Endothelial cell of umbilical vein (primary cell): ENCODE measurements at regions not wholly inside any gene's neighbourhood (a gene's known extent, or its start where the extent isn't known, plus 50 kb on each side); places are given as distances from the start of the nearest gene placed in this dataset.
"Not testable (repeated sequence)": the region's sequence is repeated elsewhere in the genome, so short reads cannot be mapped to it uniquely, and the experiment has no call there.

Source experiments
- BruUV-seq: library from RNA; stranded (reverse); fragments of 400-500 nt; replicated peaks from 2 replicates; lab custom pipeline; 2021; lab: Mats Ljungman, UMichigan
- CTCF ChIA-PET: fragments of 300-600, 350-600 bp; sonication (Branson Sonifier 250); formaldehyde crosslinking; loops from one replicate; lab custom pipeline; 2021; ENCODE audit warnings: antibody characterized with exemption, inconsistent platforms; lab: Charles Lee
- POLR2A ChIA-PET: fragments of 300-600, 350-600 bp; sonication (Branson Sonifier 250); formaldehyde crosslinking; loops from one replicate; lab custom pipeline; 2021; ENCODE audit warnings: antibody characterized with exemption, inconsistent platforms; lab: Charles Lee
- DNase-seq: peaks from one replicate; pipeline ENCODE4 v3.0.0-alpha.2; 2011; ENCODE audit warnings: low read depth, low spot score
- FAIRE-seq: peaks from 2 replicates; lab custom pipeline; 2011; peaks lifted over from hg19 to GRCh38; lab: Jason Lieb, UNC
- H2AFZ ChIP-seq: 2 replicates; pipeline ENCODE4 v1.6.0; 2012; ENCODE audit warnings: low read depth, low read length, control low read depth, inconsistent platforms
- H3K27ac ChIP-seq: 2 replicates; pipeline ENCODE4 v1.5.1; 2011; ENCODE audit warnings: low read depth, mild to moderate bottlenecking, control low read depth, low read length, moderate library complexity; ENCODE audit not compliant: insufficient read depth
- H3K27me3 ChIP-seq, 2 experiments: 2 replicates each; pipeline versions ENCODE4 v1.6.0 to v1.6.1; 2011; ENCODE audit warnings: low read length in 2 of 2, mixed read lengths in 1 of 2; ENCODE audit not compliant: control insufficient read depth in 2 of 2, insufficient read depth in 2 of 2
- H3K36me3 ChIP-seq, 2 experiments: 2 replicates in 1 of 2; 3 replicates in 1 of 2; pipeline ENCODE4 v1.5.1; 2011; ENCODE audit warnings: low read length in 2 of 2, mild to moderate bottlenecking in 1 of 2, moderate library complexity in 1 of 2; ENCODE audit not compliant: control insufficient read depth in 2 of 2, insufficient read depth in 2 of 2; ENCODE audit errors: extremely low read depth in 1 of 2
- H3K4me1 ChIP-seq: 3 replicates; pipeline ENCODE4 v1.5.1; 2011; ENCODE audit warnings: mild to moderate bottlenecking, low read length; ENCODE audit not compliant: control insufficient read depth, insufficient read depth; ENCODE audit errors: extremely low read depth
- H3K4me2 ChIP-seq: 2 replicates; pipeline ENCODE4 v1.6.1; 2011; ENCODE audit warnings: low read length, control low read depth, mixed read lengths; ENCODE audit not compliant: insufficient read depth
- H3K4me3 ChIP-seq, 3 experiments: fragments of 200-600 bp in 1 of 3; sonication (generic), shearing (Covaris generic) in 1 of 3; replicated peaks in 1 of 3; 2 replicates each; pipeline ENCODE4 v1.5.1; 2011 to 2016; ENCODE audit warnings: control low read depth in 3 of 3, low read length in 3 of 3, mild to moderate bottlenecking in 2 of 3, inconsistent platforms in 1 of 3, low read depth in 1 of 3, moderate library complexity in 1 of 3; ENCODE audit not compliant: insufficient read depth in 1 of 3
- H3K79me2 ChIP-seq: 2 replicates; pipeline ENCODE4 v1.6.0; 2012; ENCODE audit warnings: low read length, inconsistent platforms; ENCODE audit not compliant: control insufficient read depth, insufficient read depth
- H3K9ac ChIP-seq: replicated peaks from 2 replicates; pipeline ENCODE3; 2011; ENCODE audit warnings: low read length, control low read depth; ENCODE audit not compliant: insufficient read depth; ENCODE audit errors: extremely low read depth
- H3K9me1 ChIP-seq: replicated peaks from 3 replicates; pipeline ENCODE4 v1.6.0; 2011; ENCODE audit warnings: mild to moderate bottlenecking, low read length; ENCODE audit not compliant: control insufficient read depth, insufficient read depth; ENCODE audit errors: extremely low read depth
- H3K9me3 ChIP-seq: replicated peaks from 2 replicates; pipeline ENCODE4 v1.5.1; 2012; ENCODE audit warnings: low read length, inconsistent platforms; ENCODE audit not compliant: control insufficient read depth, insufficient read depth
- H4K20me1 ChIP-seq: replicated peaks from 2 replicates; pipeline ENCODE3; 2011; ENCODE audit warnings: mild to moderate bottlenecking, low read length; ENCODE audit not compliant: control insufficient read depth, insufficient read depth; ENCODE audit errors: extremely low read depth
- EZH2 ChIP-seq: IDR thresholded peaks from 2 replicates; pipeline ENCODE4 v1.6.1; 2012; ENCODE audit warnings: borderline replicate concordance, low read depth, mild to moderate bottlenecking, moderate library complexity, low read length, inconsistent platforms; ENCODE audit not compliant: severe bottlenecking
- FOS ChIP-seq: IDR thresholded peaks from 2 replicates; pipeline ENCODE4 v1.6.1; 2011; ENCODE audit warnings: mild to moderate bottlenecking, low read length, moderate library complexity, borderline replicate concordance; ENCODE audit not compliant: insufficient read depth
- GATA2 ChIP-seq: IDR thresholded peaks from 2 replicates; pipeline ENCODE4 v1.7.0; 2011; ENCODE audit warnings: low read depth, mild to moderate bottlenecking, moderate library complexity, mixed read lengths, low read length; ENCODE audit not compliant: insufficient read length, insufficient read depth
- JUN ChIP-seq: IDR thresholded peaks from 2 replicates; pipeline ENCODE4 v1.6.1; 2011; ENCODE audit warnings: borderline replicate concordance, low read depth; ENCODE audit not compliant: insufficient read length, insufficient read depth
- MYC ChIP-seq: IDR thresholded peaks from one replicate; pipeline ENCODE4 v1.6.1; 2011; ENCODE audit warnings: mild to moderate bottlenecking, low read depth, low read length
- POLR2A ChIP-seq: IDR thresholded peaks from 2 replicates; pipeline ENCODE4 v1.6.1; 2012; ENCODE audit warnings: low read depth, mild to moderate bottlenecking, control low read depth, low read length
- POLR2AphosphoS5 ChIP-seq: IDR thresholded peaks from 2 replicates; pipeline ENCODE4 v1.6.1; 2012; ENCODE audit warnings: low read depth, mild to moderate bottlenecking, control low read depth, low read length, moderate library complexity; ENCODE audit not compliant: insufficient read depth
- dilution Hi-C: fragments of 300-500 bp; cut with MboI; formaldehyde crosslinking; loops from one replicate; pipeline ENCODE4 v1.15.0; 2019; ENCODE audit warnings: low sequenced_read_pairs; ENCODE audit not compliant: extremely low pct_ligation_motif_present
- intact Hi-C: fragments of 100-400 bp; cut with micrococcal nuclease; formaldehyde crosslinking; loops from one replicate; pipeline ENCODE4 v1.10.0; 2022
- TF ChIP-seq, protein P1 (sequence below), 2 donors: IDR thresholded peaks; 1 replicate in 1 of 2; 2 replicates in 1 of 2; pipeline ENCODE4 v1.5.1; 2011; ENCODE audit warnings: low read length in 2 of 2, mild to moderate bottlenecking in 2 of 2, moderate library complexity in 2 of 2, control low read depth in 1 of 2, inconsistent platforms in 1 of 2, low read depth in 1 of 2; ENCODE audit not compliant: insufficient read depth in 1 of 2; ENCODE audit errors: extremely low read depth in 1 of 2
- TF ChIP-seq, protein P2 (sequence below): IDR thresholded peaks from 2 replicates; pipeline ENCODE4 v1.6.1; 2011; ENCODE audit not compliant: insufficient read depth, insufficient read length

DNA sequence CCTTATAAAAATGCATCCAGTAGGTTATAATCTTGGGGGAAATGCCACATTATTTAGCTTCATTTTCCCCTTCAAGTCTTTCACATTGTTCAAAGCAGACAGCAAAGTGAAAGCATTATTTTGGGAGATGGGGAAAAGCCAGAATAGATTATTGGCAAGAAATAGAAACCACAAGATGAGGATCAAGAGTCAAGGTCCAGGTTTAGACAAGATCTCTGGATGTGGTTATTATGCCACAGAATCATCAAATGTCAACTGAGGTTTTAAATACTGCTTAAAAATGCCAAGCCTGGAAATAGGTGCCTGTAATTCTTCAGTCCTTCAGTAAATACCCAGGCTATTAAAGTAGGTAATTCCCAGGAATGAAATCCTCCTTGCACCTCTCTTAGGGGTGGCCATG lies 65.1 kb upstream of the ALOX12 start:
- no peaks in the 10 kb centered on the region for H3K79me2 ChIP-seq
- intact Hi-C loops, result no loop called here
- TF ChIP-seq POLR2A (no peak), MYC (no peak), GATA2 (no peak), POLR2AphosphoS5 (no peak), FOS (no peak), JUN (no peak), EZH2 (no peak)
- TF ChIP-seq, protein P1, sequence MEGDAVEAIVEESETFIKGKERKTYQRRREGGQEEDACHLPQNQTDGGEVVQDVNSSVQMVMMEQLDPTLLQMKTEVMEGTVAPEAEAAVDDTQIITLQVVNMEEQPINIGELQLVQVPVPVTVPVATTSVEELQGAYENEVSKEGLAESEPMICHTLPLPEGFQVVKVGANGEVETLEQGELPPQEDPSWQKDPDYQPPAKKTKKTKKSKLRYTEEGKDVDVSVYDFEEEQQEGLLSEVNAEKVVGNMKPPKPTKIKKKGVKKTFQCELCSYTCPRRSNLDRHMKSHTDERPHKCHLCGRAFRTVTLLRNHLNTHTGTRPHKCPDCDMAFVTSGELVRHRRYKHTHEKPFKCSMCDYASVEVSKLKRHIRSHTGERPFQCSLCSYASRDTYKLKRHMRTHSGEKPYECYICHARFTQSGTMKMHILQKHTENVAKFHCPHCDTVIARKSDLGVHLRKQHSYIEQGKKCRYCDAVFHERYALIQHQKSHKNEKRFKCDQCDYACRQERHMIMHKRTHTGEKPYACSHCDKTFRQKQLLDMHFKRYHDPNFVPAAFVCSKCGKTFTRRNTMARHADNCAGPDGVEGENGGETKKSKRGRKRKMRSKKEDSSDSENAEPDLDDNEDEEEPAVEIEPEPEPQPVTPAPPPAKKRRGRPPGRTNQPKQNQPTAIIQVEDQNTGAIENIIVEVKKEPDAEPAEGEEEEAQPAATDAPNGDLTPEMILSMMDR (IDR thresholded peaks at IDR 0.05; ENCODE audit: extremely low read depth in 1 of 2, insufficient read depth in 1 of 2, low read depth in 1 of 2, low read length in 2 of 2), result no peak
- TF ChIP-seq, protein P2, sequence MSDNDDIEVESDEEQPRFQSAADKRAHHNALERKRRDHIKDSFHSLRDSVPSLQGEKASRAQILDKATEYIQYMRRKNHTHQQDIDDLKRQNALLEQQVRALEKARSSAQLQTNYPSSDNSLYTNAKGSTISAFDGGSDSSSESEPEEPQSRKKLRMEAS, result no peak
- H3K9ac ChIP-seq, result no peak overlapping the region
- H3K9me1 ChIP-seq, result no peaks in the 10 kb centered on the region
- ChIA-PET POLR2A (no interaction called here), CTCF (interaction anchor here (4.9 kb wide), 1 partner anchor 20 kb away, joined by 47 read pairs; no protein-coding TSS in a partner anchor)
- no peaks in the 10 kb centered on the region for H4K20me1 ChIP-seq
- H3K27ac ChIP-seq, result no peak overlapping the region
- BruUV-seq, result no TSS peak
- no peaks in the 10 kb centered on the region for H3K36me3 ChIP-seq
- no peaks in the 10 kb centered on the region for H3K9me3 ChIP-seq
- peaks cover 22 to 38% of the 10 kb centered on the region in 2 experiments for H3K27me3 ChIP-seq
- H3K4me1 ChIP-seq, result no peaks in the 10 kb centered on the region
- no peak for FAIRE-seq
- dilution Hi-C loops, result no loop called here
- no peak overlapping the region for H2AFZ ChIP-seq
- H3K4me3 ChIP-seq, result no peak overlapping the region
- no peak overlapping the region for H3K4me2 ChIP-seq
- DNase-seq, result no peak

DNA sequence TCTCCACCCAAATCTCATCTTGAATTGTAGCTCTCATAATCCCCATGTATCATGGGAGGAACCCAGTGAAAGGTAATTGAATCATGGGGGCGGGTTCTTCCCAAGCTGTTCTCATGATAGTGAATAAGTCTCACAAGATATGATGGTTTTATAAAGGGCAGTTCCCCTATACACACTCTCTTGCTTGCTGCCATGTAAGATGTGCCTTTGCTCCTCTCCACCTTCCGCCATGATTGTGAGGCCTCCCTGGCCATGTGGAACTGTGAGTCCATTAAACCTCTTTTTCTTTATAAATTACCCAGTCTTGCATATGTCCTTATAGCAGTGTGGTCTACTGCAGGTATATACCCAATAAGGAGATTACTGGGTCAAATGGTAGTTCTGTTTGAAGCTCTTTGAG lies 61.3 kb upstream of the ALOX12 start:
- DNase-seq, H3K9me1 ChIP-seq, H3K79me2 ChIP-seq, H3K36me3 ChIP-seq, H3K4me1 ChIP-seq, H3K4me2 ChIP-seq, H3K9ac ChIP-seq, dilution Hi-C loops, H4K20me1 ChIP-seq, H3K9me3 ChIP-seq, intact Hi-C loops, H2AFZ ChIP-seq, POLR2A ChIA-PET, BruUV-seq, H3K27ac ChIP-seq, H3K4me3 ChIP-seq, FAIRE-seq: not testable (repeated sequence)
- CTCF ChIA-PET, result interaction anchor here (2.1 kb wide), 1 partner anchor 23 kb away, joined by 10 read pairs; no protein-coding TSS in a partner anchor
- peaks cover 9 to 15% of the 10 kb centered on the region in 2 experiments for H3K27me3 ChIP-seq
